GM12891 (cell line): ENCODE measurements at regions not wholly inside any gene's neighbourhood (a gene's known extent, or its start where the extent isn't known, plus 50 kb on each side); places are given as distances from the start of the nearest gene placed in this dataset.

Experiments
- POLR2A ChIP-seq: IDR thresholded peaks from 2 replicates; pipeline ENCODE4 v1.6.1; 2011; ENCODE audit warnings: low read depth, low read length, control low read depth
- TAF1 ChIP-seq: IDR thresholded peaks from 2 replicates; pipeline ENCODE4 v1.6.1; 2011; ENCODE audit warnings: low read depth, low read length, control low read depth

DNA sequence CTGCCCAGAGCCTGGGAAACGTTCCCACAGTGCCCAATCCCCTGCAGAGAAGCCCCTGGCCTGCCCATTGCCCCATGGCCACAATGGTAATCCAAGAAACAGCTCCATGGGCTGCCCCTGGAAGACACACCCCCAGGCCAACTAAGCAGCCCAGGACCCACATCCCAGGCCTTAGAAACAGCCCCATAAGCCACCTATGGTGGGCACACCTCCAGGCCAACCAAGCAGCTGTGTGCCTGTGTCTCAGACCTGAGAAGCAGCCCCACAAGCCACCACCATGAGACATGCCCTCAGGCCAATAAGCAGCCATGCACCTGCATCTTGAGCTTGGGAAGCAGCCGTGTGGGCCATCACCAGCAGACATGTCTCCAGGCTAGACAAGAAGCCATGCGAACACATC, 52.9 kb upstream of the SSBP2 start:
- TF ChIP-seq TAF1 (no peak), POLR2A (no peak)
